ENCODE measurements at regions not wholly inside any gene's neighbourhood (a gene's known extent, or its start where the extent isn't known, plus 50 kb on each side); places are given as distances from the start of the nearest gene placed in this dataset.

- Histone ChIP-seq H3K4me1 (ENCODE audit: control insufficient read depth, insufficient read depth, low read length) (no peaks in the 10 kb centered on the region), H3K9me3 (ENCODE audit: control insufficient read depth, insufficient read depth, low read length) (no peaks in the 10 kb centered on the region), H3K4me3 (ENCODE audit: low read length) (no peak overlapping the region), H3K27me3 (ENCODE audit: control insufficient read depth, insufficient read depth, low read length) (peaks cover 2% of the 10 kb centered on the region; the same call in 1 of the 2 replicates), H3K36me3 (ENCODE audit: control insufficient read depth, insufficient read depth, low read length) (no peaks in the 10 kb centered on the region), H3K27ac (ENCODE audit: low read length) (no peak overlapping the region)
- no CpG with 5 or more reads among the region's 3 CpGs for WGBS (ENCODE audit: insufficient coverage, insufficient read length)
- DNase-seq (ENCODE audit: low read depth, low spot score), result no peak
Observed at GRCh38 chr3:72449551-72449950, 398.7 kb downstream of the SHQ1 start.

DNA sequence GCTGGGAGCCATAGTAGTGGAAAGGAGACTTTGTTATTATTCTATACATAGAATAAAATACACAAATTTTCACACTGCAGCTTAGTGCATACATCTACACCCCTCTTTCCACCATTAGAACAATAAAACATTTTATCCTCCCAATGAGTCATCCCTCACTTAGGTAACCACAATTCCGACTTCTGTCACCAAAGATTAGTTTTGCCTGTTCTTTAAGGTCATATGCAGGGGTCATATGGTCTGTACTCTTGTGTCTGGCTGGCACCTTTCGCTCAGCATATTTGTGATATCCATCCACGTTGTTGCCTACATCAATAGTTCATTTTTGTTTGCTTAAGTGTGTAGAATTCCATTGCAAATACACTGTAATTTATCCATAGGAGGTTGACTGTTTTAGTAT lies 399.4 kb downstream of the SHQ1 start:
- DNase-seq (ENCODE audit: low read depth, low spot score), result no peak
- WGBS (ENCODE audit: insufficient coverage, insufficient read length), result no CpG with 5 or more reads among the region's 3 CpGs
- no peak overlapping the region for H3K4me3 ChIP-seq (ENCODE audit: low read length)
- H3K27ac ChIP-seq (ENCODE audit: low read length), result no peak overlapping the region
- no peaks in the 10 kb centered on the region for H3K4me1 ChIP-seq (ENCODE audit: control insufficient read depth, insufficient read depth, low read length)
- no peaks in the 10 kb centered on the region for H3K9me3 ChIP-seq (ENCODE audit: control insufficient read depth, insufficient read depth, low read length)
- peaks cover 2% of the 10 kb centered on the region; the same call in 1 of the 2 replicates for H3K27me3 ChIP-seq (ENCODE audit: control insufficient read depth, insufficient read depth, low read length)
- no peaks in the 10 kb centered on the region for H3K36me3 ChIP-seq (ENCODE audit: control insufficient read depth, insufficient read depth, low read length)

GRCh38 chr3:72448375-72448823 lies 399.8 kb downstream of the SHQ1 start:
- H3K4me3 ChIP-seq (ENCODE audit: low read length), result no peak overlapping the region
- WGBS (ENCODE audit: insufficient coverage, insufficient read length), result no CpG with 5 or more reads among the region's 8 CpGs
- no peaks in the 10 kb centered on the region for H3K9me3 ChIP-seq (ENCODE audit: control insufficient read depth, insufficient read depth, low read length)
- H3K27me3 ChIP-seq (ENCODE audit: control insufficient read depth, insufficient read depth, low read length), result peaks cover 2% of the 10 kb centered on the region; the same call in 1 of the 2 replicates
- H3K27ac ChIP-seq (ENCODE audit: low read length), result no peak overlapping the region
- no peaks in the 10 kb centered on the region for H3K36me3 ChIP-seq (ENCODE audit: control insufficient read depth, insufficient read depth, low read length)
- H3K4me1 ChIP-seq (ENCODE audit: control insufficient read depth, insufficient read depth, low read length), result no peaks in the 10 kb centered on the region
- DNase-seq (ENCODE audit: low read depth, low spot score), result no peak

DNA sequence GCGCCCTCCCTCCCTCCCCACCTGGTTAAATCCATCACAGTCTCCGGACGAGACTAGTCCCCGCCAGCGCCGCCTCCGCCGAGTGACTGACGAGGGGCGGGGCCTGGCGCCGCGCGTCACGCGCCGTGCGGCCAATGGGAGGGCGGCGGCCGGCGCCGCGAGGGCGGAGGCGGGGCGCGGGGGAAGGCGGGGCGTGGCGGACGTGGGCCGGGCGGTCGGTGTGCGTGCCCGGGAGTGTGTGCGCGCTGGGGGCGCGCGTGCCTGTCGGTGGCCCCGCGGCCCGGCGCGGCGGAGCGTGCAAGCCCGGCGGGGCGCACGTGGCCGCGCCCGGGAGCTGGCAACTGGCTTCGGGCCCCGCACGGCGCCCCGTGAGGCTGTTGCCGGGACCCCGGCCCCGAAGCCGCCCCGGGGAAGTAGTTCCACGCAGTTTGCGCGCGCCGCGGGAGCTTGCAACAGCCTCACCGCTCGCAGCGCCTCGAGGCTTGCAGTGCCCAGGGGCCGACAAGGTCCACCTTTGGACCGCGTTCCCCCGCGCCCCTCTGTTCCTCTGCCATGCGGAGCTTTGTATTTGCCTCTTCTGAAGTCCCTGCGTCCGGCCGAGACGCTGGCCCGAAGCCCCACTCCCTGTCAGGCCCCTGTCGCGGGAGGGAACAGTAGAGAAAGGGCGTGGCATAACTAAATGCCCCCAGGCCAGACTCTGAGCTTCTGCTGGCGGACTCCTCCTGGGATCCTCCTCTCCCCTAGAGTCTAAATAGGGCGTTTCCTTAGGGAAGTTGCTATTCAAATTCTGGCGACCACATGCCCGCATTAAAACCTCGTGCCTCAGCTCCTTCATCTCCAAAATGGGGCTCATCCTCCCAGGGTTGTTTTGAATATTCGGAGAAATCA lies 400.9 kb downstream of the SHQ1 start:
- H3K36me3 ChIP-seq (ENCODE audit: control insufficient read depth, insufficient read depth, low read length), result no peaks in the 10 kb centered on the region
- no peak overlapping the region for H3K27ac ChIP-seq (ENCODE audit: low read length)
- DNase-seq (ENCODE audit: low read depth, low spot score), result no peak
- peaks cover 2% of the 10 kb centered on the region; the same call in 1 of the 2 replicates for H3K27me3 ChIP-seq (ENCODE audit: control insufficient read depth, insufficient read depth, low read length)
- H3K4me3 ChIP-seq (ENCODE audit: low read length), result peak overlapping the region; percentile 60; the same call in 1 of the 2 replicates
- H3K4me1 ChIP-seq (ENCODE audit: control insufficient read depth, insufficient read depth, low read length), result peaks cover 2% of the 10 kb centered on the region; the same call in 1 of the 2 replicates
- H3K9me3 ChIP-seq (ENCODE audit: control insufficient read depth, insufficient read depth, low read length), result no peaks in the 10 kb centered on the region
- WGBS (ENCODE audit: insufficient coverage, insufficient read length), result no CpG with 5 or more reads among the region's 97 CpGs

DNA sequence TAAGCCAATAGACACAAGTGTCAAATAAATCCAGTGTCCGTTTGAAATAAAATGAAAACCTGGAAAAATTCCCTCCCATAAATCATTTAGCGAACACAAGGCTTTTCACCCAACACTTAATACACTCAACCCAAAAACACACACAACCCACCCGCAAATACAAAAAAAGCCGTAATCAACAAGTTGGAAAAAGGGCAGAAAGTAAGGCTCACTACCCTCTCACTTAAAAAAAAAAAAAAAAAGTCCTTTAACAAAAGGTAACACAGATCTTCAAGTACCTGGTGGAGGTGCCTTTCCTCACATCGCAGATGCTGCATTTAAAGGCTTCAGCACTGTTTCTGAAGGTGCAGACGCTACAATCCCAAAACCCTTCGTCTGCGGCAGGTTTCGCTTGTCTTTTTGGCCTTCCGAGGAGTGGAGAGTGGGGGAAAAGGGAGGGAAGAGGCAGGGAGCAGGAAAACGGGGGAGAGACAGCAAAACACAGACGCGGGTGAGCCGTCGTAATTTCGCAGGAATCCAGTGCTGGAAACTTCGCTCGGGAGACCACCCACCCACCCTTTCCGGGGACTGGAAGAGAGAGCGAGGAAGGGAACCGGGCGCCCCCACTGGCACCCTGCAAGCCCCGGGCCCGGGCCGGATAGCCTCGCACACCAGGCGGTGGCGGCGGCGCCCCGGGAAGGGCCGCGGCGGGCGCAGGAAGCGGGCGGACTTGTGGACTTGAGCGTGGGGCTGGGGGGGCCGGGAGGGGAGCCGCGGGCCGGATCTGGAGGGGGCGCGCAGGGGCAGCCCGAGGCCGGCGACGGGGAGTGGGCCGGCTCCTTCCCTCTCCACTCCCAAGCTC lies 401.8 kb downstream of the SHQ1 start, which contains the start of gene RYBP:
TSS of gene RYBP (minus strand) at position 404 of the 841 bp plus-strand sequence.
- Histone ChIP-seq H3K4me1 (ENCODE audit: control insufficient read depth, insufficient read depth, low read length) (peaks cover 2% of the 10 kb centered on the region; the same call in 1 of the 2 replicates), H3K9me3 (ENCODE audit: control insufficient read depth, insufficient read depth, low read length) (no peaks in the 10 kb centered on the region), H3K36me3 (ENCODE audit: control insufficient read depth, insufficient read depth, low read length) (no peaks in the 10 kb centered on the region), H3K27me3 (ENCODE audit: control insufficient read depth, insufficient read depth, low read length) (peaks cover 2% of the 10 kb centered on the region; the same call in 1 of the 2 replicates), H3K27ac (ENCODE audit: low read length) (no peak within 1 kb of the TSS), H3K4me3 (ENCODE audit: low read length) (peak within 1 kb of the TSS; percentile 60)
- 100% methylated on average over 2 of the region's 49 CpGs for WGBS (ENCODE audit: insufficient coverage, insufficient read length)
- DNase-seq (ENCODE audit: low read depth, low spot score), result no peak

- Histone ChIP-seq H3K4me3 (ENCODE audit: low read length) (peak overlapping the region; percentile 60; the same call in 1 of the 2 replicates), H3K36me3 (ENCODE audit: control insufficient read depth, insufficient read depth, low read length) (no peaks in the 10 kb centered on the region), H3K9me3 (ENCODE audit: control insufficient read depth, insufficient read depth, low read length) (no peaks in the 10 kb centered on the region), H3K4me1 (ENCODE audit: control insufficient read depth, insufficient read depth, low read length) (peaks cover 2% of the 10 kb centered on the region; the same call in 1 of the 2 replicates), H3K27me3 (ENCODE audit: control insufficient read depth, insufficient read depth, low read length) (peaks cover 2% of the 10 kb centered on the region; the same call in 1 of the 2 replicates), H3K27ac (ENCODE audit: low read length) (no peak overlapping the region)
- no peak for DNase-seq (ENCODE audit: low read depth, low spot score)
- WGBS (ENCODE audit: insufficient coverage, insufficient read length), result no CpG with 5 or more reads among the region's 4 CpGs
Observed at GRCh38 chr3:72445827-72446217, 402.4 kb downstream of the SHQ1 start.

DNA sequence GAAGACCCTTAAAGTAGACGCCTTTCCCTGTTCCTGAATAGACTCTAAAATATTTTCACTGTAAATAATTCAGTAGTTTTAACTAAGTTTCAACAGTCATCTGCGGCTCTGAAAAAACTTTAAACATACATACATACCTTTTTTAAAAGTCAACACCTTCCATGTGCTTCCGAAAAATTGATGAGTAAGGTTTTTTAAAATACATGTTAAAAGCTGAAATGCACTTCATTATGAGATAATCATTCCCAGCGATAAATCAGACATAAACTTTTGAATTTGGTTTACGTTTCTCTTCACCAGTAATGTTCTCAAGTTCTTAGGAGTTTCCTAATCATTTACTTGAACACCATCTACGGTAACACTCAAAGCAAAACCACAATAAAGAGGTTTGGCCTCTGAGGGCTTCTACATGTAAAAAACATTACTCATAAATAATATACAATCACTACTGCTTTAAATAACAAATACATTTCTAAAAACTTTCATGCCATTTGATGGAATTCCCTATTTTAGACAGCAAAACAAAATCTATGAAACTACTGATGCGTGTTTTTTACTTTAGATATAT lies 403.5 kb downstream of the SHQ1 start:
- Histone ChIP-seq H3K27ac (ENCODE audit: low read length) (no peak overlapping the region), H3K9me3 (ENCODE audit: control insufficient read depth, insufficient read depth, low read length) (no peaks in the 10 kb centered on the region), H3K4me3 (ENCODE audit: low read length) (no peak overlapping the region), H3K27me3 (ENCODE audit: control insufficient read depth, insufficient read depth, low read length) (peaks cover 2% of the 10 kb centered on the region; the same call in 1 of the 2 replicates), H3K4me1 (ENCODE audit: control insufficient read depth, insufficient read depth, low read length) (peaks cover 2% of the 10 kb centered on the region; the same call in 1 of the 2 replicates), H3K36me3 (ENCODE audit: control insufficient read depth, insufficient read depth, low read length) (no peaks in the 10 kb centered on the region)
- WGBS (ENCODE audit: insufficient coverage, insufficient read length), result 100% methylated on average over 1 of the region's 7 CpGs
- no peak for DNase-seq (ENCODE audit: low read depth, low spot score)

DNA sequence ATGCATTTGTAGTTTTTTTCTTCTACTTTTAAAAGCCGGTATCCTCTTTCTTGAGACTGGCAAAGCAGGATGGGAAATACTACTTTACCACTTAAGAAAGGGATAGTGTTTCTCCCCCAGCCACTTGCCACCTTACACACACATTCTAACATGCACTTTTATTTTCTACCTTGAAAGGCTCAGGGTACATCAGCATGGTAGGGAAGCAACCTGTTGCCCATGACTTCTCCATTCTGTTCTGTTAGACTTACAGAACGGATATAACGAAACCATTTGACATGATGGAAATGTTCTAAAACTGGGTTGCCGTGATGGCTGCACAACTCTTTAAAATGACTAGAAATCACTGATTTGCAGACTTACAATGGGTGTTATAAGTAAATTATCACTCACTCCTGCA lies 405.5 kb downstream of the SHQ1 start:
- no peak for DNase-seq (ENCODE audit: low read depth, low spot score)
- H3K4me3 ChIP-seq (ENCODE audit: low read length), result no peak overlapping the region
- H3K27me3 ChIP-seq (ENCODE audit: control insufficient read depth, insufficient read depth, low read length), result peaks cover under 1% of the 10 kb centered on the region; the same call in 1 of the 2 replicates
- no peaks in the 10 kb centered on the region for H3K36me3 ChIP-seq (ENCODE audit: control insufficient read depth, insufficient read depth, low read length)
- no peak overlapping the region for H3K27ac ChIP-seq (ENCODE audit: low read length)
- WGBS (ENCODE audit: insufficient coverage, insufficient read length), result no CpG with 5 or more reads among the region's 4 CpGs
- peaks cover 2% of the 10 kb centered on the region; the same call in 1 of the 2 replicates for H3K4me1 ChIP-seq (ENCODE audit: control insufficient read depth, insufficient read depth, low read length)
- no peaks in the 10 kb centered on the region for H3K9me3 ChIP-seq (ENCODE audit: control insufficient read depth, insufficient read depth, low read length)

DNA sequence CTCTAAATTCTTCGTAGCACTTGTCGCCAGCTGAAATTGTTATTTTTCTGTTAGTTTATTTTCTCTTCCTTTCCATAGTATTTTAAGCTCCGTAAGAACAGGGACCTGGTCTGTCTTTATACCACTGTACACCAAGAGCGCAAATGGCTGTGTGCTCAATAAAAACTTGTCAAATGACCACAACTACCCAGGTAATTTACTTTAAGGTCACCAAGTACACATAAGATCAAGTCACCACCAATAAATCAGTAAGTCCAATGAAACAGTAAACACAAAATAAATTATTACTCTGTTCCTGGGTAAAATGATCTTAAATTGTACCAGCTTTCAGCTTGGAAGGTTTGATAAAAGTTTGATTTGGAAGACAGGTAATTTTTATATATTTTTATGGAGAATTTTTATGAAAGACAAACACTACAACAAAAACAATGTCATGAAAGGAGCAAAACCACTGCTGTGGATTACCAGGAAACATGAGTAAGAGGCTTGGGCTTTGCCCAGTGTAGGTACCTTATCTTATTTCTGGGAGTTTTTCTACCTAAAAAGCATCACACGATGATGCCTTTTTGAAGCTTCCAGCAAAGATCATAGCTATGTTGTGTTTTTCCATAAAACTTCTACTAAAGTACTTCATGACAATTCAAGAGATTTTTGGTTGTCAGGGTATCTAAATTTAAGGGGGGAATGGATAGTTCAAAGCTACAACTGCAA lies 406.8 kb downstream of the SHQ1 start:
- Histone ChIP-seq H3K27ac (ENCODE audit: low read length) (no peak overlapping the region), H3K36me3 (ENCODE audit: control insufficient read depth, insufficient read depth, low read length) (no peaks in the 10 kb centered on the region), H3K27me3 (ENCODE audit: control insufficient read depth, insufficient read depth, low read length) (no peaks in the 10 kb centered on the region), H3K4me1 (ENCODE audit: control insufficient read depth, insufficient read depth, low read length) (peaks cover 2% of the 10 kb centered on the region; the same call in 1 of the 2 replicates), H3K9me3 (ENCODE audit: control insufficient read depth, insufficient read depth, low read length) (no peaks in the 10 kb centered on the region), H3K4me3 (ENCODE audit: low read length) (no peak overlapping the region)
- DNase-seq (ENCODE audit: low read depth, low spot score), result no peak
- WGBS (ENCODE audit: insufficient coverage, insufficient read length), result no CpG with 5 or more reads among the region's 5 CpGs

All from iPS DF 6.9 (cell line).